ENCODE measurements at regions not wholly inside any gene's neighbourhood (a gene's known extent, or its start where the extent isn't known, plus 50 kb on each side); places are given as distances from the start of the nearest gene placed in this dataset.

GRCh38 chr4:155426953-155427352 is 50.2 kb upstream of the MAP9 start:
- Mint-ChIP-seq H3K4me1 (peaks cover 0 to 2% (median 0%) of the 10 kb centered on the region in 7 donors), H3K9me3 (peaks cover 0 to 32% (median 3%) of the 10 kb centered on the region in 11 donors), H3K36me3 (no peaks in the 10 kb centered on the region), H3K27me3 (peaks cover 4 to 26% (median 14%) of the 10 kb centered on the region in 5 donors), H3K4me3 (no peak overlapping the region), H3K27ac (no peak overlapping the region)
- H3K27ac ChIP-seq (ENCODE audit: low read depth, low read length) = no peak overlapping the region
- DNase-seq (no peak), ATAC-seq (no peak)
- no peaks in the 10 kb centered on the region for H3K27me3 ChIP-seq (ENCODE audit: control insufficient read depth in 2 of 2, insufficient read depth in 2 of 2, low read length in 2 of 2)
- no peak overlapping the region for H3K4me3 ChIP-seq (ENCODE audit: low read length)
- H3K36me3 ChIP-seq (ENCODE audit: control insufficient read depth in 2 of 3, insufficient read depth in 3 of 3, low read length in 3 of 3) = no peaks in the 10 kb centered on the region
- H3K9me3 ChIP-seq (ENCODE audit: control insufficient read depth in 2 of 3, low read length in 3 of 3) = peaks cover 0 to 5% (median 0%) of the 10 kb centered on the region in 3 experiments
- intact Hi-C loops (cut with micrococcal nuclease) = no loop called here
- ChIA-PET CTCF (no interaction called here), POLR2A (no interaction called here)
- H3K4me1 ChIP-seq (ENCODE audit: control insufficient read depth in 2 of 2, insufficient read depth in 2 of 2, low read length in 2 of 2) = no peaks in the 10 kb centered on the region

All from naive thymus-derived CD4-positive, alpha-beta T cell (primary cell).